Adrenal gland (tissue), 5 donors: ENCODE measurements at regions not wholly inside any gene's neighbourhood (a gene's known extent, or its start where the extent isn't known, plus 50 kb on each side); places are given as distances from the start of the nearest gene placed in this dataset.

Experiments
- POLR2A ChIP-seq, 2 donors: fragments of 450-650 bp; IDR thresholded peaks; one replicate each; pipeline ENCODE4 v1.6.1; 2017; ENCODE audit warnings: antibody characterized with exemption in 2 of 2, mild to moderate bottlenecking in 2 of 2, moderate library complexity in 1 of 2
- TF ChIP-seq, protein P1 (sequence below), 6 experiments: fragments of 450-650 bp in 4 of 6; fragments of 200-600 bp in 2 of 6; sonication (generic) in 1 of 6; IDR thresholded peaks; 1 replicate in 5 of 6; 2 replicates in 1 of 6; pipeline versions ENCODE4 v1.5.1 to v1.8.0; 2016 to 2021; ENCODE audit warnings: antibody characterized with exemption in 6 of 6, mild to moderate bottlenecking in 2 of 6, moderate library complexity in 1 of 6
- donor health status: DM: no; HTN: no; CAD: no.

DNA sequence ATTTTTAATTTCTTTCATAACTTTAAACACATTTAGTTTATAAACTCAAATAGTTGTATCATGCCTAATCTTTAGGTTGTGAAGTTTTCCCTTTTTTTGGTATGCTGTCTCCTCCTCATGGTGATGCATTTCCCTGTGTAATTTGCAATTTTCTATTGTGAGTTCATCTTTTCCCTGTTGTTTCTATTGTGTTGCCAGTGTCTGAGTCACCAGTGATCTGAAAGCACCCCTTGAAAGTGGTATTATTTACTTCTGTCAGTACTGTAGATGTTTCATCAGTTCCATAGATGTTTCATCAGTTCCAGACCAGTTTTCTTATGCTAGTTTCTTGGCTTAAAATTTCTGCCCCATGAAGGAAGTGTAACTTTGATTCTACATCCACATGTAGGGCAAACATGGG, 80.6 kb downstream of the OXSM start:
- no peak for TF ChIP-seq POLR2A (IDR thresholded peaks at IDR 0.05)
- TF ChIP-seq, protein P1, sequence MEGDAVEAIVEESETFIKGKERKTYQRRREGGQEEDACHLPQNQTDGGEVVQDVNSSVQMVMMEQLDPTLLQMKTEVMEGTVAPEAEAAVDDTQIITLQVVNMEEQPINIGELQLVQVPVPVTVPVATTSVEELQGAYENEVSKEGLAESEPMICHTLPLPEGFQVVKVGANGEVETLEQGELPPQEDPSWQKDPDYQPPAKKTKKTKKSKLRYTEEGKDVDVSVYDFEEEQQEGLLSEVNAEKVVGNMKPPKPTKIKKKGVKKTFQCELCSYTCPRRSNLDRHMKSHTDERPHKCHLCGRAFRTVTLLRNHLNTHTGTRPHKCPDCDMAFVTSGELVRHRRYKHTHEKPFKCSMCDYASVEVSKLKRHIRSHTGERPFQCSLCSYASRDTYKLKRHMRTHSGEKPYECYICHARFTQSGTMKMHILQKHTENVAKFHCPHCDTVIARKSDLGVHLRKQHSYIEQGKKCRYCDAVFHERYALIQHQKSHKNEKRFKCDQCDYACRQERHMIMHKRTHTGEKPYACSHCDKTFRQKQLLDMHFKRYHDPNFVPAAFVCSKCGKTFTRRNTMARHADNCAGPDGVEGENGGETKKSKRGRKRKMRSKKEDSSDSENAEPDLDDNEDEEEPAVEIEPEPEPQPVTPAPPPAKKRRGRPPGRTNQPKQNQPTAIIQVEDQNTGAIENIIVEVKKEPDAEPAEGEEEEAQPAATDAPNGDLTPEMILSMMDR (IDR thresholded peaks at IDR 0.05): no peak
